Mesendoderm (in vitro differentiated cells): ENCODE measurements at regions not wholly inside any gene's neighbourhood (a gene's known extent, or its start where the extent isn't known, plus 50 kb on each side); places are given as distances from the start of the nearest gene placed in this dataset.
A peak's percentile ranks its signal among the peaks of the same experiment; 100 is the strongest.

Source experiments
- DNase-seq: peaks from one replicate; pipeline ENCODE4 v3.0.0; 2013
- H2AK5ac ChIP-seq: 2 replicates; pipeline ENCODE4 v1.6.1; 2013; ENCODE audit warnings: low read length, inconsistent platforms
- H2BK120ac ChIP-seq: 2 replicates; pipeline ENCODE4 v1.6.1; 2013; ENCODE audit warnings: low read depth, mild to moderate bottlenecking, low read length, moderate library complexity, mixed read lengths
- H2BK15ac ChIP-seq: replicated peaks from 2 replicates; pipeline ENCODE4 v1.6.1; 2013; ENCODE audit warnings: low read depth, mild to moderate bottlenecking, moderate library complexity
- H2BK5ac ChIP-seq: 2 replicates; pipeline ENCODE4 v1.6.1; 2013; ENCODE audit warnings: low read length, inconsistent platforms
- H3K18ac ChIP-seq: 2 replicates; pipeline ENCODE4 v1.6.1; 2013; ENCODE audit warnings: mild to moderate bottlenecking, low read length, mixed read lengths
- H3K23ac ChIP-seq: one replicate; pipeline ENCODE4 v1.6.1; 2013; ENCODE audit warnings: low read length
- H3K27ac ChIP-seq: 2 replicates; pipeline ENCODE4 v1.5.1; 2013; ENCODE audit warnings: low read depth, mild to moderate bottlenecking, inconsistent platforms, low read length, moderate library complexity
- H3K27me3 ChIP-seq: 2 replicates; pipeline ENCODE4 v1.6.1; 2013; ENCODE audit warnings: low read length, control low read depth, mild to moderate bottlenecking, inconsistent platforms; ENCODE audit not compliant: insufficient read depth, poor library complexity
- H3K36me3 ChIP-seq: 2 replicates; pipeline ENCODE4 v1.6.1; 2013; ENCODE audit warnings: low read length, inconsistent platforms; ENCODE audit not compliant: control insufficient read depth, insufficient read depth
- H3K4ac ChIP-seq: one replicate; pipeline ENCODE4 v1.6.1; 2013; ENCODE audit warnings: low read depth, mild to moderate bottlenecking, low read length, moderate library complexity
- H3K4me1 ChIP-seq: 2 replicates; pipeline ENCODE4 v1.6.1; 2013; ENCODE audit warnings: low read depth, low read length, inconsistent platforms; ENCODE audit not compliant: control insufficient read depth
- H3K4me2 ChIP-seq: 2 replicates; pipeline ENCODE4 v1.6.1; 2013; ENCODE audit warnings: low read length
- H3K4me3 ChIP-seq: 2 replicates; pipeline ENCODE4 v1.5.1; 2013; ENCODE audit warnings: mild to moderate bottlenecking, low read length
- H3K56ac ChIP-seq: one replicate; pipeline ENCODE4 v1.6.1; 2013; ENCODE audit warnings: low read length
- H3K79me1 ChIP-seq: 2 replicates; pipeline ENCODE4 v1.6.1; 2013; ENCODE audit warnings: low read length, inconsistent platforms
- H3K79me2 ChIP-seq: 2 replicates; pipeline ENCODE4 v1.6.1; 2013; ENCODE audit warnings: mild to moderate bottlenecking, low read length; ENCODE audit not compliant: control insufficient read depth, insufficient read depth
- H3K9ac ChIP-seq: 2 replicates; pipeline ENCODE4 v1.6.1; 2013; ENCODE audit warnings: low read length, inconsistent platforms
- H4K5ac ChIP-seq: one replicate; pipeline ENCODE4 v1.6.1; 2013; ENCODE audit warnings: low read length
- H4K8ac ChIP-seq: one replicate; pipeline ENCODE4 v1.6.1; 2013; ENCODE audit warnings: low read depth, mild to moderate bottlenecking, control low read depth, low read length, moderate library complexity
- WGBS: extraction: QIAGEN DNeasy Blood & Tissue Kit; methylation state at CpG from one replicate; pipeline ENCODE4 v1.1.7; 2013; ENCODE audit warnings: low lambda C conversion rate, missing lambda C conversion rate; ENCODE audit not compliant: insufficient coverage; ENCODE audit errors: extremely low coverage; 5-methylcytosine and 5-hydroxymethylcytosine counted together

GRCh38 chr7:84368122-84368521 lies 173.5 kb upstream of the SEMA3A start:
- H3K9ac ChIP-seq = no peak overlapping the region
- H3K27me3 ChIP-seq = no peaks in the 10 kb centered on the region
- no peak for DNase-seq
- H3K4me2 ChIP-seq = no peak overlapping the region
- no peak overlapping the region for H4K5ac ChIP-seq
- no peak overlapping the region for H2AK5ac ChIP-seq
- H3K56ac ChIP-seq = no peak overlapping the region
- H3K4ac ChIP-seq = no peak overlapping the region
- H3K79me2 ChIP-seq = no peaks in the 10 kb centered on the region
- H3K23ac ChIP-seq = no peak overlapping the region
- H3K36me3 ChIP-seq = no peaks in the 10 kb centered on the region
- no peak overlapping the region for H2BK120ac ChIP-seq
- no peak overlapping the region for H3K4me3 ChIP-seq
- no peaks in the 10 kb centered on the region for H3K79me1 ChIP-seq
- H2BK5ac ChIP-seq = no peak overlapping the region
- no peak overlapping the region for H4K8ac ChIP-seq
- WGBS = no CpG with 5 or more reads among the region's 1 CpG
- H3K4me1 ChIP-seq = no peaks in the 10 kb centered on the region
- H3K27ac ChIP-seq = no peak overlapping the region
- H3K18ac ChIP-seq = no peak overlapping the region
- no peak overlapping the region for H2BK15ac ChIP-seq

DNA sequence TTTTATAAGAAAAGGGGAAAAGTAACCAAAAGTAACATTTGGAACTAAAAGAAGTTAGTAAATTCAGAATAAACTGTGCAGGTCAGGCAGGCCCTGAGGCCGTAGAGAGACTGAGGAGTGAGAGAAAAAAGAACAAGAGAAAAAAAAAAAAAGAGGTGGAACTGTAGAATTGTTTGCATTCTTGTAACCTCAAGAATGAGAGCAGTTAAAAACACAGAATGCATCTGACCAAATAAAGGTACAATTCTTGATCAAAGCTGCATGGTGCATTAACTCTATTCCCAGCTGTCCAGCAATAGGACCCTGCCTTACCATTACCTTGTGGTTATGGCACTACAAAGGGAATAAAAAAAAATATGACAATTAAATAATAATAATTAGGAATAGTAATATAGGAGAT lies 170.1 kb upstream of the SEMA3A start:
- Histone ChIP-seq H2AK5ac (no peak overlapping the region), H3K4me2 (no peak overlapping the region), H3K79me2 (no peaks in the 10 kb centered on the region), H3K18ac (no peak overlapping the region), H2BK120ac (no peak overlapping the region), H3K79me1 (no peaks in the 10 kb centered on the region), H4K5ac (no peak overlapping the region), H3K4me3 (no peak overlapping the region), H3K4ac (no peak overlapping the region), H2BK5ac (no peak overlapping the region), H3K4me1 (no peaks in the 10 kb centered on the region), H4K8ac (no peak overlapping the region), H3K27me3 (no peaks in the 10 kb centered on the region), H3K27ac (no peak overlapping the region), H3K56ac (no peak overlapping the region), H2BK15ac (no peak overlapping the region), H3K23ac (no peak overlapping the region), H3K9ac (no peak overlapping the region), H3K36me3 (no peaks in the 10 kb centered on the region)
- DNase-seq = peak; percentile 59
- no CpG with 5 or more reads among the region's 1 CpG for WGBS

- Histone ChIP-seq H4K5ac (no peak overlapping the region), H2BK5ac (no peak overlapping the region), H3K4me2 (no peak overlapping the region), H3K4ac (no peak overlapping the region), H3K4me3 (no peak overlapping the region), H3K9ac (no peak overlapping the region), H3K56ac (no peak overlapping the region), H3K79me2 (no peaks in the 10 kb centered on the region), H2BK15ac (peak overlapping the region; percentile 36), H2AK5ac (no peak overlapping the region), H2BK120ac (no peak overlapping the region), H3K23ac (no peak overlapping the region), H3K27ac (no peak overlapping the region), H3K4me1 (no peaks in the 10 kb centered on the region), H3K79me1 (no peaks in the 10 kb centered on the region), H3K18ac (no peak overlapping the region), H3K36me3 (no peaks in the 10 kb centered on the region), H4K8ac (no peak overlapping the region), H3K27me3 (no peaks in the 10 kb centered on the region)
- DNase-seq = no peak
These were observed 169.2 kb upstream of the SEMA3A start for GRCh38 chr7:84363741-84364140.

DNA sequence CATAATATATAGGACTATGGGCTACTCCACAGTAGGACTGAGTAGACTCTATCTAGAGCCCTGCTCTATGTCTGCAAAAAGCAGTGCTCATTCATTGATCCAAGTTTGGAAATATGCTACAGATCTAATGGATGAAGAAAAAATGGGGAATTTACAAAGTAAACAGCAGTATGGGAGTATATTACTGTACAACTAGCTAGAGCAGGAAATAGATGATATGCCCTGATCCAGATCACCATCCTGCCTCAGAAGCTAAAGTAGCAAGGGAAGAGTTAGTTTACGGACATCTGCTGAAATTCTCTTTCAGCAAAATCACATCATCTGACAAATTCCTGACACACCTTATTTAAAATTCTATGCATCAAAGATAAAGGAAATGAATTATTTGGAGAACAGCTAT lies 168.2 kb upstream of the SEMA3A start:
- no CpG with 5 or more reads among the region's 1 CpG for WGBS
- Histone ChIP-seq H3K4ac (no peak overlapping the region), H3K56ac (no peak overlapping the region), H3K23ac (no peak overlapping the region), H3K79me1 (no peaks in the 10 kb centered on the region), H3K4me2 (no peak overlapping the region), H2BK5ac (no peak overlapping the region), H2BK15ac (no peak overlapping the region), H4K5ac (no peak overlapping the region), H3K27me3 (no peaks in the 10 kb centered on the region), H3K18ac (no peak overlapping the region), H3K9ac (no peak overlapping the region), H4K8ac (no peak overlapping the region), H3K36me3 (no peaks in the 10 kb centered on the region), H3K4me3 (no peak overlapping the region), H2BK120ac (no peak overlapping the region), H3K4me1 (no peaks in the 10 kb centered on the region), H2AK5ac (no peak overlapping the region), H3K27ac (no peak overlapping the region), H3K79me2 (no peaks in the 10 kb centered on the region)
- no peak for DNase-seq

- Histone ChIP-seq H3K79me2 (no peaks in the 10 kb centered on the region), H3K56ac (no peak overlapping the region), H3K27me3 (no peaks in the 10 kb centered on the region), H3K36me3 (no peaks in the 10 kb centered on the region), H2BK120ac (no peak overlapping the region), H3K18ac (no peak overlapping the region), H3K9ac (no peak overlapping the region), H2BK15ac (no peak overlapping the region), H3K4ac (no peak overlapping the region), H3K4me2 (no peak overlapping the region), H3K4me1 (no peaks in the 10 kb centered on the region), H3K23ac (no peak overlapping the region), H3K4me3 (no peak overlapping the region), H3K27ac (no peak overlapping the region), H2BK5ac (no peak overlapping the region), H2AK5ac (no peak overlapping the region), H3K79me1 (no peaks in the 10 kb centered on the region), H4K8ac (no peak overlapping the region), H4K5ac (no peak overlapping the region)
- DNase-seq = no peak
- WGBS = no CpG with 5 or more reads among the region's 3 CpGs
These were observed 167.8 kb upstream of the SEMA3A start for GRCh38 chr7:84362360-84362759.

GRCh38 chr7:84354866-84355265 lies 160.3 kb upstream of the SEMA3A start:
- Histone ChIP-seq H3K27ac (no peak overlapping the region), H3K27me3 (no peaks in the 10 kb centered on the region), H2BK120ac (no peak overlapping the region), H3K4me3 (no peak overlapping the region), H3K18ac (no peak overlapping the region), H3K79me1 (no peaks in the 10 kb centered on the region), H3K4ac (no peak overlapping the region), H3K4me2 (no peak overlapping the region), H2AK5ac (no peak overlapping the region), H4K5ac (no peak overlapping the region), H3K56ac (no peak overlapping the region), H3K9ac (no peak overlapping the region), H4K8ac (no peak overlapping the region), H3K79me2 (no peaks in the 10 kb centered on the region), H3K23ac (no peak overlapping the region), H2BK15ac (no peak overlapping the region), H3K36me3 (no peaks in the 10 kb centered on the region), H3K4me1 (no peaks in the 10 kb centered on the region), H2BK5ac (no peak overlapping the region)
- WGBS = no CpG with 5 or more reads among the region's 1 CpG
- DNase-seq = no peak
